ENCODE measurements at regions not wholly inside any gene's neighbourhood (a gene's known extent, or its start where the extent isn't known, plus 50 kb on each side); places are given as distances from the start of the nearest gene placed in this dataset.

GRCh38 chr12:111269718-111270117, 99.2 kb downstream of the PHETA1 start (continued):
- TF ChIP-seq EGR1 (IDR thresholded peaks at IDR 0.05; ENCODE audit: borderline replicate concordance, low read depth, low read length), result no peak
- no peak for TF ChIP-seq TAF1 (IDR thresholded peaks at IDR 0.05; ENCODE audit: low read depth, low read length)
- TF ChIP-seq E2F6 (IDR thresholded peaks at IDR 0.05), result no peak
- TF ChIP-seq POU5F1 (IDR thresholded peaks at IDR 0.05; ENCODE audit: low read depth, low read length), result no peak
